IPS DF 4.7 (cell line): ENCODE measurements at regions not wholly inside any gene's neighbourhood (a gene's known extent, or its start where the extent isn't known, plus 50 kb on each side); places are given as distances from the start of the nearest gene placed in this dataset.

ENCODE experiments used
- DNase-seq: peaks from one replicate; pipeline ENCODE4 v3.0.0-alpha.2; 2013; ENCODE audit warnings: low spot score; ENCODE audit errors: extremely low read depth

- DNase-seq: no peak
These were observed 202.9 kb upstream of the MTPN start for GRCh38 chr7:136179851-136180721.

DNA sequence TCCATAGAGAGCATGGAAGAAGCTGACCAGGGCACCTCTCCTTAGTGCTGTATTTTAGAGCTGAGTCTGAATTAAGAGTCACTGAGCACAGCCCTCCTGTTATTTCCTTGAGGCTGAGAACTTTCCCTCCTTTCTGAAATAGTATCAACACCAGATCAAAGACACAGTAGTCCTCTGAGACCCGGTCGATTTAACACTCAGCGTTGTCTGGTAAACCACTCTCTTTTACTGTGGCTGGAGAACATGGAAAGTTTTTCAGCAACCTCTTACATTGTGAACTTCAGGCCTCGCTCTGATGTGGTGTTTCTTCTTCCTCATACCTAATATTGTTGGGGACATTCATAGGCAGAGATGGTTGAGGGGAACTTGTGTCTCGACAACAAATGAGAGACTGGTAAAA is 202.0 kb upstream of the MTPN start:
- no peak for DNase-seq

DNA sequence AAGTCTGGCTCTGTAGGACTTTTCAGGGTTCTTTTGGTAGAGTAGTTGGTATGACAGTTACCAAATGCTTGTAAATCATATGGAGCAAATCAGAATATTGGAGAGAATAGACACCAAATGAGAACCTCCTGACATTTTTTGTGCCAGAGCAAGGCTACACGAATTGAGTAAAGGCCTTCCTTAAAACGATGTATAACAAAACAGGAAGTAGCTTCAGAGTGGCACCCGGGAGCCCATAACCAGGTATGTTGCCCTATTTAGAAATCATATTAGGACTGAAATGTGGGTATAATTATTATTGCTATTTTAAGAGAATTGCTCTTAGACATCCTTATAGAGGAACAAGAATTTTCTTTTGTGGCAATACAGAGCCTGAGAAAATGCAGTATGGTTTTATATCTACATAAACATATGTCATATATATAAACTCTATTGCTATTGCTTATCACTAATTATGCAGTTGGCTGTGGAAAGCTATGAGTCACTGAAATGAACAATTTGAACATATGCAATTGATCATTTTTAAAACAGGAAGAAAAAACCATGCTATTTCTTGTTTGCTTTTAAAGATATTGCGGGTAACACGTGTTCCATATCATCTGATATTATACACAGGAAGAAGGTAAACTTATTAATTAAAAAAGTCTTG is 197.4 kb upstream of the MTPN start:
- DNase-seq: no peak

GRCh38 chr7:136173874-136174273 is 196.7 kb upstream of the MTPN start:
- no peak for DNase-seq

GRCh38 chr7:136171233-136171632 is 194.1 kb upstream of the MTPN start:
- DNase-seq: no peak

GRCh38 chr7:136168821-136169220 is 191.7 kb upstream of the MTPN start:
- no peak for DNase-seq

GRCh38 chr7:136167991-136168390 is 190.8 kb upstream of the MTPN start:
- no peak for DNase-seq

- DNase-seq: no peak
These were observed 189.4 kb upstream of the MTPN start for GRCh38 chr7:136166521-136166920.

DNA sequence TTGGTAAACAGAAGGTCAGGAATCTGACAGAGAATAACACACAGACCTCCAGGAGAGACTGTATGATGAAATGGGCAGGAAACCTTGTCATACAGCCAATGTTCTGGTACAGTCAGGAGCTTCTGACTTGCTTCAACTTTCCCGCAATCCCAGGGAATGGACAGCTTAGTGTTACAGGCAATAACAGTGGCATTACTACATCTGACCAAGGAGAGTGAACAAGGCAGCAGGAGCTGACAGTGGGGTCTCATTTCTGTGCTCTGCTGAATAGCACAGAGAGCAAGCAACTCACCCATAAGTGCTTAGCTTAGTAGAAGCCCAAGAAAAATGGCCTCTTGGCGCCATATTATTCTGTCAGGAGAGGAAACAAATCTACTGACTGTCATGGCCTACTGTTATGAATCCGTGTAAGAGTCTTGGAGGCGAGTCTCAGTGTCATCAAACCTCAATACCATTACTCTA is 186.2 kb upstream of the MTPN start:
- no peak for DNase-seq

DNA sequence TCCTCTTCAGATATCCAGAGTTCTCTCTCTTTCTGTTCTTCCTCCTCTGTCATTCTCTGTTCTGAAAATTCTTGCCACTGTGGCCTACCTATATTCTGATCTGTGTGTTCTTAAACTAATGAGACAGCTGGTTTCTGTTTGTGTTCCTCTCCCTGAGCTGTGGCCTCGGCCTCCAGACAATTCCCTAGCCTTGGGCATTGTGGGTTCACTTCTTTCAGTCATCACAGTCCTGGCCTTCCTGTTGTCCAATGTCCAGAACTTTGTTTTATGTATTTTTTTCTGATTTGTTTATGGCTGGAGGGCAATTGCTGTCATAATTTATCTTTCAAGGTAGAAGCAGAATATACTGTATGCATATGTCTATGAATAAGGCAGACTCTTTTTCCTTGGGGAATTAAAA is 173.2 kb upstream of the MTPN start:
- DNase-seq: no peak

DNA sequence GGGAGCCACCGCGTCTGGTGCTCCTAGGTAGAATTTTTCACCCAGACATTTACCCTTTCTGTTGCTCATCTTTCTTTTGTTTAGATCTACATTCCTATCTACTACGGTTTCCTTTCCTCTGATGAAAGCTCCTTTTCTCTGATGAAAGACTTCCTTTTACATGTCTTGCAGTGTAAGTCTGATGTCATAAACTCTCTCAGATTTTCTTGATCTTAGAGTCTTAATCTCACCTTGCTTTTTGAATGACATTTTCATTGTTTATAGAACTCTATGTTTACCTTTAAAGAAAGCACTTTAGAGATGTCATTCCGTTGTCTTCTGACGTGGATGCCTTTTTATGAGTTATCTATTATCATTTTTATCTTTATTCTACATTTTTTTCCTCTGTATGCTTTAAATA is 171.8 kb upstream of the MTPN start:
- DNase-seq: no peak

- no peak for DNase-seq
These were observed 169.8 kb upstream of the MTPN start for GRCh38 chr7:136146925-136147324.

GRCh38 chr7:136144182-136144581 is 167.0 kb upstream of the MTPN start:
- no peak for DNase-seq

GRCh38 chr7:136143271-136143670 is 166.1 kb upstream of the MTPN start:
- DNase-seq: no peak

- no peak for DNase-seq
These were observed 165.4 kb upstream of the MTPN start for GRCh38 chr7:136142583-136142982.

DNA sequence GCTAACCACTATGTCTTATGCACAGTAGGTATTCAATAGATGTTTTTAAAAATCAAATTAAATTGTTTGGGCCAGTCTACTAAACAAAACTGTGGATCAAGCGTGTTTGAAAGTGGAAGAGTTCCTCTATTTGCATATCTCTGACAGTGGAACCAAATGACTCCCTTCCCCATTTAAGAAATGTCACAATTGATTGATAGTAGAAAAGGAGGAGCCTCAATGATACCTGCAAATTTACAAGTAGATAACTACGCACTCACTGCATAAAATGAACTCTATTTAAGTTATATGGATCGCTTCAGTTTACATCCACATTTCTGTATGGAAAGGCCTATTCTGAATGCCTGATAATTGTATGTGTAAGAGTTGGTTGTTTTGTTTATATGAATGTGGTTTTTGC is 163.3 kb upstream of the MTPN start:
- DNase-seq: no peak

- no peak for DNase-seq
These were observed 162.3 kb upstream of the MTPN start for GRCh38 chr7:136139417-136139816.

DNA sequence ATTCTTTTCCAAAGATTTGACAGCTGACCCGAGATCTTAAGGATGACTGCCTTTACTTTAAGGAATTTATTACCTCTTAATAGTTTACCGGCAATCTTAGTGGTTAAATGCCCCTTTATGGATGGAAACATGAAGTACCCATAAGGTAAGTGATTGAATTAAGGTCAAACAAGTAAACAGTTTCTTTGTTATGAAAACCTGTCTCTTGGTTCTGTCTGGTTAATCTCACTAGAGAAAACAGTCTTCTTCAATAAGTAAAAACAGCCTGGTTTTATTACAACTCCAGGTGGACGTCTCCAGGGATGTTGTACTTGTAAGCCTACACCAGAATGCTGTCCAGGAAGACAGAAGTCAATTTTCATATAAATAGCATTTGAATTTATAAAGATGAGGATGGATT is 161.8 kb upstream of the MTPN start:
- DNase-seq: no peak

DNA sequence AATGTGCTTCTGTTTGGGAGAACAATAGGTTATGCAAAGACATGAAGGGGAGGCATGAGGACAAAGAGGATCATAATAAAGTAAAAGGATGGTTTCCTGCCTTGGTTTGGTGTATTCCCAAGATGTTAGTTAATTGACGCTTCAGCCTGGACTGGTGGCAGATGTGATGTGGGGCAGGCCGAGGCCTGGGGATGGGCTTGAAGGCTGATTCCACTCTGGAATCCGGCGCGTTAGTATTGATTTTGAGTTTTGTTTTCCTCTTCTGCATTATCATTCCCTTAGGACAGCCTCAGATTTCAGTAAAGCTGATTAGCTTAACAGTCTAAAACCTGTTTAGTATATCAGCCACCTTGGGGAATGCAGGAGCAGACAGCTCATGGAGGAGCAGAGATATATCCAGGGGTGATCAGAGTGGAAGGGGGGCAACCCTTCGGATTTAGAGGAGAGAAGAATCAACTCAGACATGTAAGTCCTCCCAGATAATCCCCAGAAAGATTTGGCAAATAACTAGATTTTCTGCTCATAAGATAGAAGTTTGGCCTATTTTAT is 159.8 kb upstream of the MTPN start:
- DNase-seq: no peak

- DNase-seq: no peak
These were observed 157.3 kb upstream of the MTPN start for GRCh38 chr7:136134503-136134902.

DNA sequence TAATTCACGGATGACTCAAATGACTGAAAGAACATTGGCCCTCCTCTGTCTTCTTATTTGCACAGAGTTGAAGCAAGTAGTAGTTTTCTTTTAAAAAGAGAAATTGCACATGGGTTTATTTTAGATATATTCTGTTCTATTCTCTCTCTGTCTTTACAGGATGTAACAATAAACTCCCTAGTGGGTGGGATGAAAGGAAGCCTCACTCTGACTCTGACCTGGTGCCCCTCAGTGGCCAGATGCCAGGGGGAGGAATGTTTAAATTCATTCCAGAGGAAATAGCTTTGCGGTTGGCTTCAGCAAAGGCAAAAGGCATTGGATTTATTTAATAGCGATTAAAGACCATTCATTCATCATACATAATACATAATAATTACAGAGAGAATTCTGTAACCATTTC is 156.4 kb upstream of the MTPN start:
- no peak for DNase-seq

- no peak for DNase-seq
These were observed 154.1 kb upstream of the MTPN start for GRCh38 chr7:136131304-136131630.
